MCF 10A (cell line): ENCODE measurements at regions not wholly inside any gene's neighbourhood (a gene's known extent, or its start where the extent isn't known, plus 50 kb on each side); places are given as distances from the start of the nearest gene placed in this dataset.

ENCODE experiments used
- BruUV-seq: library from RNA; stranded (reverse); fragments of 400-500 nt; replicated peaks from 2 replicates; lab custom pipeline; 2021; lab: Mats Ljungman, UMichigan
- CTCF ChIA-PET: fragments of 300-600 bp; sonication (Branson Sonifier 250); formaldehyde crosslinking; extraction: SDS; loops from one replicate; lab custom pipeline; 2021; ENCODE audit warnings: antibody characterized with exemption, inconsistent platforms; lab: Yijun Ruan, JAX
- POLR2A ChIA-PET: fragments of 300-600, 350-650 bp; sonication (Branson Sonifier 250); formaldehyde crosslinking; extraction: SDS; loops from one replicate; lab custom pipeline; 2020; ENCODE audit warnings: antibody characterized with exemption, inconsistent platforms; lab: Yijun Ruan, JAX
- DNase-seq: peaks from one replicate; pipeline ENCODE4 v3.0.0-alpha.2; 2018; ENCODE audit not compliant: unreplicated experiment
- H3K27ac Mint-ChIP-seq: one replicate; pipeline ENCODE4 v1.8.0; 2022; ENCODE audit warnings: mild to moderate bottlenecking, low read depth, mixed read lengths; ENCODE audit not compliant: unreplicated experiment
- H3K27me3 Mint-ChIP-seq: one replicate; pipeline ENCODE4 v1.8.0; 2022; ENCODE audit warnings: mixed read lengths; ENCODE audit not compliant: insufficient read depth, unreplicated experiment
- H3K36me3 Mint-ChIP-seq: one replicate; pipeline ENCODE4 v1.8.0; 2022; ENCODE audit warnings: mild to moderate bottlenecking, moderate library complexity, mixed read lengths; ENCODE audit not compliant: insufficient read depth, unreplicated experiment
- H3K4me1 Mint-ChIP-seq: one replicate; pipeline ENCODE4 v1.8.0; 2022; ENCODE audit warnings: mixed read lengths; ENCODE audit not compliant: insufficient read depth, unreplicated experiment
- H3K4me3 Mint-ChIP-seq: one replicate; pipeline ENCODE4 v1.8.0; 2022; ENCODE audit warnings: mild to moderate bottlenecking, moderate library complexity, mixed read lengths; ENCODE audit not compliant: unreplicated experiment
- H3K9me3 Mint-ChIP-seq: one replicate; pipeline ENCODE4 v1.8.0; 2022; ENCODE audit warnings: mixed read lengths; ENCODE audit not compliant: unreplicated experiment
- CTCF ChIP-seq: fragments of 200-600 bp; IDR thresholded peaks from one replicate; pipeline ENCODE4 v1.8.0; 2022; ENCODE audit warnings: antibody characterized with exemption, mild to moderate bottlenecking; ENCODE audit not compliant: unreplicated experiment
- intact Hi-C: fragments of 100-400 bp; cut with micrococcal nuclease; formaldehyde crosslinking; loops from 2 replicates; pipeline ENCODE4 v1.14.1; 2022

GRCh38 chr1:177425199-177425598, 254.4 kb downstream of the BRINP2 start:
- no peak for DNase-seq
- CTCF ChIA-PET = interaction anchor here (0.5 to 1.0 kb wide), 3 partner anchors 10 to 527 kb away, joined by 3 to 4 read pairs (median 4); no protein-coding TSS in a partner anchor

GRCh38 chr1:177424744-177425143, 254.0 kb downstream of the BRINP2 start:
- ChIA-PET CTCF (interaction anchor here (0.5 to 1.0 kb wide), 3 partner anchors 10 to 527 kb away, joined by 3 to 4 read pairs (median 4); no protein-coding TSS in a partner anchor), POLR2A (no interaction called here)
- Mint-ChIP-seq H3K27ac (no peak overlapping the region), H3K4me1 (no peaks in the 10 kb centered on the region), H3K36me3 (no peaks in the 10 kb centered on the region), H3K27me3 (no peaks in the 10 kb centered on the region), H3K4me3 (no peak overlapping the region), H3K9me3 (no peaks in the 10 kb centered on the region)
- no peak for TF ChIP-seq CTCF
- DNase-seq = no peak
- BruUV-seq = no TSS peak
- intact Hi-C loops = loop anchor here (5.0 kb wide), 1 partner anchor 358 kb away; no protein-coding TSS in a partner anchor

More at GRCh38 chr1:177425199-177425598, 254.4 kb downstream of the BRINP2 start:
- intact Hi-C loops = loop anchor here (5.0 kb wide), 1 partner anchor 357 kb away; no protein-coding TSS in a partner anchor
- Mint-ChIP-seq H3K36me3 (no peaks in the 10 kb centered on the region), H3K27me3 (peaks cover 3% of the 10 kb centered on the region), H3K9me3 (no peaks in the 10 kb centered on the region), H3K27ac (no peak overlapping the region), H3K4me1 (no peaks in the 10 kb centered on the region), H3K4me3 (no peak overlapping the region)
- no peak for TF ChIP-seq CTCF
- no TSS peak for BruUV-seq
- POLR2A ChIA-PET = no interaction called here

GRCh38 chr1:177423090-177423489, 252.3 kb downstream of the BRINP2 start:
- no peaks in the 10 kb centered on the region for H3K9me3 Mint-ChIP-seq
- H3K36me3 Mint-ChIP-seq = no peaks in the 10 kb centered on the region
- H3K4me3 Mint-ChIP-seq = no peak overlapping the region
- no peak for DNase-seq
- no peaks in the 10 kb centered on the region for H3K27me3 Mint-ChIP-seq
- intact Hi-C loops = no loop called here
- CTCF ChIA-PET = interaction anchor here (0.6 to 1.3 kb wide), 4 partner anchors 9 to 525 kb away, joined by 3 to 6 read pairs (median 4); no protein-coding TSS in a partner anchor
- POLR2A ChIA-PET = no interaction called here
- no peak overlapping the region for H3K27ac Mint-ChIP-seq
- BruUV-seq = no TSS peak
- no peak for TF ChIP-seq CTCF
- H3K4me1 Mint-ChIP-seq = no peaks in the 10 kb centered on the region

GRCh38 chr1:177413982-177414596, 243.3 kb downstream of the BRINP2 start:
- POLR2A ChIA-PET = no interaction called here
- no peaks in the 10 kb centered on the region for H3K9me3 Mint-ChIP-seq
- CTCF ChIA-PET = interaction anchor here (0.6 to 0.8 kb wide), 3 partner anchors 20 to 532 kb away, joined by 3 to 4 read pairs (median 3); no protein-coding TSS in a partner anchor

More at GRCh38 chr1:177413982-177414596, 243.3 kb downstream of the BRINP2 start:
- H3K4me3 Mint-ChIP-seq = no peak overlapping the region
- no peak overlapping the region for H3K27ac Mint-ChIP-seq
- H3K27me3 Mint-ChIP-seq = peaks cover 35% of the 10 kb centered on the region
- no peaks in the 10 kb centered on the region for H3K36me3 Mint-ChIP-seq
- H3K4me1 Mint-ChIP-seq = no peaks in the 10 kb centered on the region
- intact Hi-C loops = no loop called here
- TF ChIP-seq CTCF = no peak
- BruUV-seq = no TSS peak
- no peak for DNase-seq
